GM12864 (cell line): ENCODE measurements at regions not wholly inside any gene's neighbourhood (a gene's known extent, or its start where the extent isn't known, plus 50 kb on each side); places are given as distances from the start of the nearest gene placed in this dataset.

Experiments used
- DNase-seq: peaks from one replicate; pipeline ENCODE4 v3.0.0-alpha.2; 2011; ENCODE audit warnings: low read depth
- H3K4me3 ChIP-seq: 2 replicates; pipeline ENCODE4 v1.5.1; 2011; ENCODE audit warnings: mild to moderate bottlenecking, low read depth, low read length, control low read depth
- TF ChIP-seq, protein P1 (sequence below): IDR thresholded peaks from 2 replicates; pipeline ENCODE4 v1.5.1; 2011; ENCODE audit warnings: low read depth, mild to moderate bottlenecking, moderate library complexity, low read length, control low read depth, inconsistent platforms; ENCODE audit errors: missing control alignments

GRCh38 chrX:39465467-39465866, 632.3 kb downstream of the BCOR start:
- TF ChIP-seq, protein P1, sequence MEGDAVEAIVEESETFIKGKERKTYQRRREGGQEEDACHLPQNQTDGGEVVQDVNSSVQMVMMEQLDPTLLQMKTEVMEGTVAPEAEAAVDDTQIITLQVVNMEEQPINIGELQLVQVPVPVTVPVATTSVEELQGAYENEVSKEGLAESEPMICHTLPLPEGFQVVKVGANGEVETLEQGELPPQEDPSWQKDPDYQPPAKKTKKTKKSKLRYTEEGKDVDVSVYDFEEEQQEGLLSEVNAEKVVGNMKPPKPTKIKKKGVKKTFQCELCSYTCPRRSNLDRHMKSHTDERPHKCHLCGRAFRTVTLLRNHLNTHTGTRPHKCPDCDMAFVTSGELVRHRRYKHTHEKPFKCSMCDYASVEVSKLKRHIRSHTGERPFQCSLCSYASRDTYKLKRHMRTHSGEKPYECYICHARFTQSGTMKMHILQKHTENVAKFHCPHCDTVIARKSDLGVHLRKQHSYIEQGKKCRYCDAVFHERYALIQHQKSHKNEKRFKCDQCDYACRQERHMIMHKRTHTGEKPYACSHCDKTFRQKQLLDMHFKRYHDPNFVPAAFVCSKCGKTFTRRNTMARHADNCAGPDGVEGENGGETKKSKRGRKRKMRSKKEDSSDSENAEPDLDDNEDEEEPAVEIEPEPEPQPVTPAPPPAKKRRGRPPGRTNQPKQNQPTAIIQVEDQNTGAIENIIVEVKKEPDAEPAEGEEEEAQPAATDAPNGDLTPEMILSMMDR: no peak
- DNase-seq: no peak
- no peak overlapping the region for H3K4me3 ChIP-seq

GRCh38 chrX:39465906-39466305, 631.9 kb downstream of the BCOR start:
- TF ChIP-seq, protein P1: no peak
- DNase-seq: no peak
- H3K4me3 ChIP-seq: no peak overlapping the region

GRCh38 chrX:39469126-39469525, 628.6 kb downstream of the BCOR start:
- DNase-seq: no peak
- no peak overlapping the region for H3K4me3 ChIP-seq
- TF ChIP-seq, protein P1: no peak

- TF ChIP-seq, protein P1: no peak
- no peak overlapping the region for H3K4me3 ChIP-seq
- DNase-seq: no peak
Measured at GRCh38 chrX:39470588-39471407, 627.0 kb downstream of the BCOR start.

GRCh38 chrX:39472161-39472560, 625.6 kb downstream of the BCOR start:
- TF ChIP-seq, protein P1: no peak
- no peak for DNase-seq
- no peak overlapping the region for H3K4me3 ChIP-seq

- DNase-seq: no peak
- TF ChIP-seq, protein P1: no peak
- H3K4me3 ChIP-seq: no peak overlapping the region
Measured at GRCh38 chrX:39473812-39474211, 623.9 kb downstream of the BCOR start.

DNA sequence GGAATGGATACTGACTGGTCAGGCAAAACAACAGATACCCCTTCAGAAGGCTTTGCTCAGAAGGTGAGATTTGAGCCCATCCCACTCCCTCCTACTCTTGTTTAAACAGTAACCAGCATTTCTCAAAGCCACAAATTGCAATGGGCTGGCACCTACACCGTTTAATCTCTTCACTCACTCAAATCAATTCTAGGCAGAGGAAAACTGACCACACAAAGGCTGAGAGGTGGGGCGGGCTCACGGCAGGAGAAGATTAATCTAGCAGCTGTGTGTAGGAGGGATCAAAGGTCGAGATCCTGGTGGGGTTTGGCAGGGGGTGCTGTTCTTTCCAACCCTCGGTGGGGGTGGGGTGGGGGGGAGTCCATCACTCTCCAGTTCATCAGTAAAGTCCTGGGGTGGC, 622.4 kb downstream of the BCOR start:
- no peak for DNase-seq
- no peak overlapping the region for H3K4me3 ChIP-seq
- TF ChIP-seq, protein P1: no peak
